Stomach (tissue), 4 donors: ENCODE measurements at regions not wholly inside any gene's neighbourhood (a gene's known extent, or its start where the extent isn't known, plus 50 kb on each side); places are given as distances from the start of the nearest gene placed in this dataset.

Source experiments
- CTCF ChIP-seq, 7 experiments: fragments of 450-650 bp in 4 of 7; fragments of 200-600 bp in 3 of 7; sonication (generic) in 3 of 7; IDR thresholded peaks; one replicate each; pipeline ENCODE4 v1.5.1; 2016 to 2019; ENCODE audit warnings: antibody characterized with exemption in 7 of 7, control low read depth in 2 of 7, mild to moderate bottlenecking in 1 of 7
- EP300 ChIP-seq: sonication (generic); formaldehyde crosslinking; IDR thresholded peaks from one replicate; pipeline ENCODE4 v1.6.1; 2017; ENCODE audit warnings: antibody characterized with exemption
- POLR2A ChIP-seq, 4 donors: fragments of 450-650 bp; IDR thresholded peaks; one replicate each; pipeline ENCODE4 v1.6.1; 2016; ENCODE audit warnings: antibody characterized with exemption in 4 of 4, control low read depth in 2 of 4, mild to moderate bottlenecking in 1 of 4, moderate library complexity in 1 of 4
- POLR2AphosphoS5 ChIP-seq, 3 donors: sonication (generic); formaldehyde crosslinking; IDR thresholded peaks; one replicate each; pipeline ENCODE4 v1.6.1; 2016; ENCODE audit warnings: antibody characterized with exemption in 3 of 3

- TF ChIP-seq CTCF (IDR thresholded peaks at IDR 0.05) (no peak), POLR2A (IDR thresholded peaks at IDR 0.05) (no peak), POLR2AphosphoS5 (IDR thresholded peaks at IDR 0.05) (no peak), EP300 (no peak)
Measured at GRCh38 chr9:107213080-107213479, 70.0 kb upstream of the RAD23B start.
